GM18508 (cell line): ENCODE measurements at regions not wholly inside any gene's neighbourhood (a gene's known extent, or its start where the extent isn't known, plus 50 kb on each side); places are given as distances from the start of the nearest gene placed in this dataset.

Source experiments
- ATAC-seq: cut with Tn5 transposase; IDR thresholded peaks from one replicate; pipeline ENCODE4 v1.9.1; 2021; ENCODE audit warnings: moderate number of reproducible peaks; ENCODE audit not compliant: insufficient read depth, unreplicated experiment

GRCh38 chr6:134517145-134517658, 199.3 kb upstream of the SGK1 start:
- no peak for ATAC-seq

- ATAC-seq = no peak
Observed at GRCh38 chr6:134516582-134516981, 198.7 kb upstream of the SGK1 start.

- no peak for ATAC-seq
Observed at GRCh38 chr6:134515986-134516385, 198.1 kb upstream of the SGK1 start.

GRCh38 chr6:134512981-134513391, 195.1 kb upstream of the SGK1 start:
- ATAC-seq = no peak

- ATAC-seq = no peak
Observed at GRCh38 chr6:134511984-134512683, 194.2 kb upstream of the SGK1 start.

- no peak for ATAC-seq
Observed at GRCh38 chr6:134510920-134511319, 193.0 kb upstream of the SGK1 start.

- no peak for ATAC-seq
Observed at GRCh38 chr6:134510142-134510541, 192.2 kb upstream of the SGK1 start.

GRCh38 chr6:134508862-134509498, 191.1 kb upstream of the SGK1 start:
- ATAC-seq = no peak

- ATAC-seq = no peak
Observed at GRCh38 chr6:134506162-134506561, 188.2 kb upstream of the SGK1 start.

- no peak for ATAC-seq
Observed at GRCh38 chr6:134503585-134504281, 185.8 kb upstream of the SGK1 start.

- ATAC-seq = no peak
Observed at GRCh38 chr6:134502614-134503549, 185.0 kb upstream of the SGK1 start.

- ATAC-seq = no peak
Observed at GRCh38 chr6:134495890-134496248, 178.0 kb upstream of the SGK1 start.

- no peak for ATAC-seq
Observed at GRCh38 chr6:134495203-134495889, 177.4 kb upstream of the SGK1 start.

- no peak for ATAC-seq
Observed at GRCh38 chr6:134493789-134494188, 175.9 kb upstream of the SGK1 start.

GRCh38 chr6:134491477-134491876, 173.6 kb upstream of the SGK1 start:
- no peak for ATAC-seq

- no peak for ATAC-seq
Observed at GRCh38 chr6:134482593-134483270, 164.8 kb upstream of the SGK1 start.

- ATAC-seq = no peak
Observed at GRCh38 chr6:134481966-134482365, 164.1 kb upstream of the SGK1 start.

GRCh38 chr6:134480593-134480992, 162.7 kb upstream of the SGK1 start:
- no peak for ATAC-seq

- ATAC-seq = no peak
Observed at GRCh38 chr6:134478764-134479399, 161.0 kb upstream of the SGK1 start.
